NCI-H2107 treated with DMSO at 0.1 percent for 48 hours (cell line): ENCODE measurements at regions not wholly inside any gene's neighbourhood (a gene's known extent, or its start where the extent isn't known, plus 50 kb on each side); places are given as distances from the start of the nearest gene placed in this dataset.

ENCODE experiments used
- DNase-seq: peaks from one replicate; lab custom pipeline; 2025; ENCODE audit not compliant: unreplicated experiment; lab: John Stamatoyannopoulos, UW

- DNase-seq, result no peak
These were observed 142.7 kb downstream of the VAPA start for GRCh38 chr18:10056506-10056905.

GRCh38 chr18:10057401-10057893 lies 143.6 kb downstream of the VAPA start:
- DNase-seq, result no peak

GRCh38 chr18:10057894-10058791 lies 144.3 kb downstream of the VAPA start:
- DNase-seq, result no peak

- no peak for DNase-seq
These were observed 146.0 kb downstream of the VAPA start for GRCh38 chr18:10059610-10060468.

- DNase-seq, result no peak
These were observed 146.6 kb downstream of the VAPA start for GRCh38 chr18:10060469-10060782.

- DNase-seq, result no peak
These were observed 147.0 kb downstream of the VAPA start for GRCh38 chr18:10060841-10061240.

GRCh38 chr18:10061566-10062140 lies 147.8 kb downstream of the VAPA start:
- DNase-seq, result no peak

GRCh38 chr18:10062302-10063300 lies 148.8 kb downstream of the VAPA start:
- no peak for DNase-seq

- no peak for DNase-seq
These were observed 149.7 kb downstream of the VAPA start for GRCh38 chr18:10063489-10063888.

GRCh38 chr18:10064267-10064666 lies 150.5 kb downstream of the VAPA start:
- no peak for DNase-seq

- DNase-seq, result no peak
These were observed 151.5 kb downstream of the VAPA start for GRCh38 chr18:10065296-10065695.

GRCh38 chr18:10067670-10068659 lies 154.1 kb downstream of the VAPA start:
- DNase-seq, result no peak

GRCh38 chr18:10068766-10069567 lies 155.2 kb downstream of the VAPA start:
- DNase-seq, result no peak

GRCh38 chr18:10070561-10071000 lies 156.8 kb downstream of the VAPA start:
- no peak for DNase-seq

- no peak for DNase-seq
These were observed 158.9 kb downstream of the VAPA start for GRCh38 chr18:10072671-10073175.

- DNase-seq, result no peak
These were observed 160.3 kb downstream of the VAPA start for GRCh38 chr18:10074110-10074509.

- no peak for DNase-seq
These were observed 160.9 kb downstream of the VAPA start for GRCh38 chr18:10074728-10075127.

- no peak for DNase-seq
These were observed 162.8 kb downstream of the VAPA start for GRCh38 chr18:10076502-10077030.
